ENCODE measurements at regions not wholly inside any gene's neighbourhood (a gene's known extent, or its start where the extent isn't known, plus 50 kb on each side); places are given as distances from the start of the nearest gene placed in this dataset.

GRCh38 chr21:19065164-19065563, 661.6 kb upstream of the TMPRSS15 start:
- H3K9me2 ChIP-seq (ENCODE audit: insufficient read depth) = no peaks in the 10 kb centered on the region
- ChIA-PET RAD21 (ENCODE audit: low non-redundant PET in 1 of 2, low total read pairs in 2 of 2, uncharacterized antibody in 2 of 2, unreplicated experiment in 2 of 2) (no interaction called here), CTCF (no interaction called here), POLR2A (no interaction called here)
- intact Hi-C loops (cut with micrococcal nuclease) = no loop called here
- no peaks in the 10 kb centered on the region for H3K79me2 ChIP-seq (ENCODE audit: insufficient read depth, low read length)
- H3K4me1 ChIP-seq (ENCODE audit: control insufficient read depth in 1 of 2, insufficient read depth in 2 of 2, low read length in 2 of 2) = no peaks in the 10 kb centered on the region
- H3K27ac ChIP-seq (ENCODE audit: low read depth, low read length) = no peak overlapping the region
- no peaks in the 10 kb centered on the region for H3K36me3 ChIP-seq (ENCODE audit: control insufficient read depth in 1 of 2, insufficient read depth in 2 of 2, low read length in 2 of 2)
- BruUV-seq (replicated peaks) = no TSS peak
- no peaks in the 10 kb centered on the region for H3K27me3 ChIP-seq (ENCODE audit: insufficient read depth, low read length)
- TF ChIP-seq EZH2 (IDR thresholded peaks at IDR 0.05) = no peak
- TF ChIP-seq TCF7L2 (IDR thresholded peaks at IDR 0.05; ENCODE audit: borderline replicate concordance, extremely low read depth, insufficient read depth, insufficient read length) = no peak
- TF ChIP-seq ZFX (IDR thresholded peaks at IDR 0.05) = no peak
- no peak for TF ChIP-seq CTCF (IDR thresholded peaks at IDR 0.05 in 2 of 3, conservative IDR thresholded peaks at IDR 0.05 in 1 of 3; ENCODE audit: borderline replicate concordance in 1 of 3, insufficient read depth in 1 of 3, low read depth in 2 of 3, low read length in 2 of 3)
- no peak for TF ChIP-seq MAX (IDR thresholded peaks at IDR 0.05)
- no peak for TF ChIP-seq FOSL1 (IDR thresholded peaks at IDR 0.05; ENCODE audit: low read depth)
- TF ChIP-seq ATF3 (IDR thresholded peaks at IDR 0.05) = no peak
- no peak for TF ChIP-seq POLR2A (IDR thresholded peaks at IDR 0.05; ENCODE audit: borderline replicate concordance, extremely low read depth, insufficient read depth, insufficient read length)
- TF ChIP-seq ZBTB33 (IDR thresholded peaks at IDR 0.05; ENCODE audit: extremely low read depth, insufficient replicate concordance, low read length) = no peak
- H2AFZ ChIP-seq (ENCODE audit: low read depth, low read length, poor library complexity, severe bottlenecking) = no peak overlapping the region
- H3K9ac ChIP-seq (ENCODE audit: low read length) = no peak overlapping the region
- H4K20me1 ChIP-seq (ENCODE audit: insufficient read depth) = no peaks in the 10 kb centered on the region
- no peak overlapping the region for H3K4me2 ChIP-seq (ENCODE audit: low read length)
- H3K4me3 ChIP-seq (replicated peaks in 1 of 2; ENCODE audit: low read depth in 1 of 2, low read length in 2 of 2) = no peak overlapping the region
- ATAC-seq (no peak), DNase-seq (ENCODE audit: low read depth, low spot score) (no peak)
- H3K9me3 ChIP-seq (ENCODE audit: control insufficient read depth in 1 of 2, insufficient read depth in 1 of 2, low read depth in 1 of 2, low read length in 2 of 2) = peaks cover 11% of the 10 kb centered on the region in 2 experiments; a peak in 3 of 4 replicates

All from HCT116 (cell line).